ENCODE measurements at regions not wholly inside any gene's neighbourhood (a gene's known extent, or its start where the extent isn't known, plus 50 kb on each side); places are given as distances from the start of the nearest gene placed in this dataset.

DNA sequence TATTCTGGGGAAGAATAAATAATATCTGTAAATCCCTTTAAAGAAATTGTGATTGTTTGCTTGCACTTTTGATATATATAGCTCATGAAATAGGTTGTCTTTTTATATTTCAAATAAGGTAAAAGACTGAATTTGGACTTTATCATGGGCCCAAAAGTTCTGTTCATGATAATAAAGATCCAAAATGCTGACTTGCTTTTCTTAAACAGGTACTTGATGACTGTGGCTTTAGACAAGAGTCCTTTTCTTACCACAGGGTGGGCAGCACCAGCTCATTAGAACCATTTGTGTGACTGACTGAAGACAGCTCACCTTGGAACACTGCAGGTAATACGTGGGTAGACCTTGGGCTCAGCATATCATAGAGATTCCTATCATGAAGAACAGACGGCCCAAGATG lies 432.6 kb downstream of the ETNK1 start:
- no peak overlapping the region for H2AK5ac ChIP-seq (ENCODE audit: insufficient read length, low read length)
- no peak overlapping the region for H3K56ac ChIP-seq (ENCODE audit: insufficient read length, low read depth, low read length)
- no peaks in the 10 kb centered on the region for H4K20me1 ChIP-seq (ENCODE audit: control insufficient read depth, insufficient read depth, insufficient read length)
- Mint-ChIP-seq H3K4me3 (no peak overlapping the region), H3K4me1 (peaks cover 0 to 5% of the 10 kb centered on the region in 2 experiments; a peak in 2 of 4 replicates), H3K36me3 (ENCODE audit: insufficient read depth in 1 of 3, low read depth in 3 of 3) (peaks cover 0 to 4% (median 0%) of the 10 kb centered on the region in 3 experiments; a peak in 1 of 7 replicates), H3K9me3 (no peaks in the 10 kb centered on the region; a peak in 1 of 5 replicates), H3K27me3 (ENCODE audit: low read depth) (no peaks in the 10 kb centered on the region), H3K27ac (no peak overlapping the region)
- no peak overlapping the region for H2BK120ac ChIP-seq (ENCODE audit: low read depth, low read length, poor library complexity, severe bottlenecking)
- H2BK5ac ChIP-seq (ENCODE audit: insufficient read length, low read length): no peak overlapping the region
- H3K4me2 ChIP-seq (ENCODE audit: insufficient read depth, insufficient read length, low read length): no peak overlapping the region
- no peaks in the 10 kb centered on the region for H3K4me1 ChIP-seq (ENCODE audit: insufficient read depth, low read length)
- H3K27ac ChIP-seq (ENCODE audit: insufficient read length, low read depth, low read length): no peak overlapping the region
- no peak overlapping the region for H4K8ac ChIP-seq (replicated peaks; ENCODE audit: insufficient read length, low read depth, low read length)
- H3T11ph ChIP-seq (ENCODE audit: low read length): no peak overlapping the region
- H3K23ac ChIP-seq (ENCODE audit: insufficient read length, low read depth, low read length): no peak overlapping the region
- no peak overlapping the region for H2BK20ac ChIP-seq (ENCODE audit: low read depth, low read length, poor library complexity, severe bottlenecking)
- no peaks in the 10 kb centered on the region for H3K23me2 ChIP-seq (ENCODE audit: insufficient read length, low read depth, low read length, poor library complexity, severe bottlenecking)
- H3K79me1 ChIP-seq (ENCODE audit: insufficient read depth, low read depth, low read length, poor library complexity, severe bottlenecking): no peaks in the 10 kb centered on the region
- H2BK15ac ChIP-seq (ENCODE audit: low read depth, low read length): no peak overlapping the region
- DNase-seq: no peak
- H3K14ac ChIP-seq (ENCODE audit: insufficient read depth, low read length): no peak overlapping the region
- no peak overlapping the region for H4K5ac ChIP-seq (ENCODE audit: insufficient read length, low read depth, low read length)
- no peak overlapping the region for H3K4ac ChIP-seq (ENCODE audit: low read depth, low read length)
- WGBS (ENCODE audit: extremely low coverage, insufficient read length, low lambda C conversion rate): no CpG with 5 or more reads among the region's 2 CpGs
- H3K9me3 ChIP-seq (ENCODE audit: control insufficient read depth, low read depth, low read length): no peaks in the 10 kb centered on the region
- no peak overlapping the region for H4K91ac ChIP-seq (ENCODE audit: insufficient read length, low read depth, low read length)
- no peak overlapping the region for H3K18ac ChIP-seq (ENCODE audit: insufficient read length, low read depth, low read length)
- H3K27me3 ChIP-seq (ENCODE audit: insufficient read depth, low read length): no peaks in the 10 kb centered on the region
- no peak overlapping the region for H2BK12ac ChIP-seq (ENCODE audit: insufficient read length, low read depth, low read length)
- H3K9ac ChIP-seq (ENCODE audit: extremely low read depth, insufficient read length, low read length): no peak overlapping the region
- H3K79me2 ChIP-seq (ENCODE audit: insufficient read depth, low read length): no peaks in the 10 kb centered on the region
- no peak for TF ChIP-seq CTCF (conservative IDR thresholded peaks at IDR 0.05)
- no peak overlapping the region for H2AFZ ChIP-seq (ENCODE audit: low read length)
